ENCODE measurements at regions not wholly inside any gene's neighbourhood (a gene's known extent, or its start where the extent isn't known, plus 50 kb on each side); places are given as distances from the start of the nearest gene placed in this dataset.
"Not testable (repeated sequence)": the region's sequence is repeated elsewhere in the genome, so short reads cannot be mapped to it uniquely, and the experiment has no call there.

- Mint-ChIP-seq H3K27ac (peak overlapping the region in 1 of 2 donors; percentile 74), H3K9me3 (peaks cover 0 to 12% of the 10 kb centered on the region in 2 donors), H3K36me3 (peaks cover 0 to 7% of the 10 kb centered on the region in 2 donors)
- no peak for ATAC-seq
- DNase-seq (ENCODE audit: low spot score in 2 of 2), result no peak
Observed at GRCh38 chr9:78131969-78132700, 100.5 kb upstream of the GNAQ start.

GRCh38 chr9:78130853-78131252, 99.2 kb upstream of the GNAQ start:
- no peak overlapping the region for H3K27ac Mint-ChIP-seq
- ATAC-seq, result no peak
- peaks cover 0 to 9% of the 10 kb centered on the region in 2 donors for H3K9me3 Mint-ChIP-seq
- no peak for DNase-seq (ENCODE audit: low spot score in 2 of 2)
- H3K36me3 Mint-ChIP-seq, result peaks cover 0 to 7% of the 10 kb centered on the region in 2 donors

GRCh38 chr9:78130004-78130403, 98.4 kb upstream of the GNAQ start:
- peaks cover 0 to 7% of the 10 kb centered on the region in 2 donors for H3K36me3 Mint-ChIP-seq
- DNase-seq (ENCODE audit: low spot score in 2 of 2), result no peak

GRCh38 chr9:78127279-78128225, 95.9 kb upstream of the GNAQ start:
- Mint-ChIP-seq H3K27ac (no peak overlapping the region), H3K36me3 (peaks cover 0 to 3% of the 10 kb centered on the region in 2 donors), H3K9me3 (peaks cover 0 to 3% of the 10 kb centered on the region in 2 donors)
- DNase-seq (ENCODE audit: low spot score in 2 of 2) (no peak), ATAC-seq (no peak)

More at GRCh38 chr9:78130004-78130403, 98.4 kb upstream of the GNAQ start:
- Mint-ChIP-seq H3K9me3 (peaks cover 0 to 3% of the 10 kb centered on the region in 2 donors), H3K27ac (no peak overlapping the region)
- ATAC-seq, result no peak

- no peak for ATAC-seq
- Mint-ChIP-seq H3K27ac (no peak overlapping the region), H3K36me3 (no peaks in the 10 kb centered on the region), H3K9me3 (peaks cover 0 to 3% of the 10 kb centered on the region in 2 donors)
- no peak for DNase-seq (ENCODE audit: low spot score in 2 of 2)
Observed at GRCh38 chr9:78123808-78124207, 92.2 kb upstream of the GNAQ start.

GRCh38 chr9:78122631-78123030, 91.0 kb upstream of the GNAQ start:
- Mint-ChIP-seq H3K9me3 (no peaks in the 10 kb centered on the region), H3K36me3 (no peaks in the 10 kb centered on the region), H3K27ac (no peak overlapping the region)
- ATAC-seq (no peak), DNase-seq (ENCODE audit: low spot score in 2 of 2) (no peak)

GRCh38 chr9:78121488-78121887, 89.9 kb upstream of the GNAQ start:
- H3K27ac Mint-ChIP-seq, result no peak overlapping the region
- ATAC-seq (no peak), DNase-seq (ENCODE audit: low spot score in 2 of 2) (peak in 1 of 2 donors; percentile 59)
- H3K36me3 Mint-ChIP-seq, result no peaks in the 10 kb centered on the region
- no peaks in the 10 kb centered on the region for H3K9me3 Mint-ChIP-seq

GRCh38 chr9:78118742-78119473, 87.3 kb upstream of the GNAQ start:
- H3K36me3 Mint-ChIP-seq, result no peaks in the 10 kb centered on the region
- DNase-seq (ENCODE audit: low spot score in 2 of 2) (peak in 1 of 2 donors; percentile 19), ATAC-seq (peak; percentile 96 to 97)
- no peaks in the 10 kb centered on the region for H3K9me3 Mint-ChIP-seq
- H3K27ac Mint-ChIP-seq, result peak overlapping the region in 1 of 2 donors; percentile 78

- Mint-ChIP-seq H3K36me3 (peaks cover 0 to 7% of the 10 kb centered on the region in 2 donors), H3K27ac (no peak overlapping the region)
Observed at GRCh38 chr9:78115073-78115472, 83.5 kb upstream of the GNAQ start.

GRCh38 chr9:78114581-78114980, 83.0 kb upstream of the GNAQ start:
- no peak for DNase-seq (ENCODE audit: low spot score in 2 of 2)
- no peak for ATAC-seq
- H3K36me3 Mint-ChIP-seq, result peaks cover 0 to 7% of the 10 kb centered on the region in 2 donors
- no peak overlapping the region for H3K27ac Mint-ChIP-seq
- peaks cover 6% of the 10 kb centered on the region in 2 donors for H3K9me3 Mint-ChIP-seq

More at GRCh38 chr9:78115073-78115472, 83.5 kb upstream of the GNAQ start:
- ATAC-seq (no peak), DNase-seq (ENCODE audit: low spot score in 2 of 2) (no peak)
- H3K9me3 Mint-ChIP-seq, result peaks cover 6% of the 10 kb centered on the region in 2 donors

- DNase-seq (ENCODE audit: low spot score in 2 of 2) (no peak), ATAC-seq (no peak)
- no peak overlapping the region for H3K27ac Mint-ChIP-seq
- H3K9me3 Mint-ChIP-seq, result peaks cover 12% of the 10 kb centered on the region in 2 donors
- peaks cover 6 to 13% of the 10 kb centered on the region in 2 donors for H3K36me3 Mint-ChIP-seq
Observed at GRCh38 chr9:78112406-78112805, 80.8 kb upstream of the GNAQ start.

GRCh38 chr9:78112004-78112403, 80.4 kb upstream of the GNAQ start:
- H3K36me3 Mint-ChIP-seq, result peaks cover 10 to 17% of the 10 kb centered on the region in 2 donors
- no peak for DNase-seq (ENCODE audit: low spot score in 2 of 2)
- peaks cover 14 to 16% of the 10 kb centered on the region in 2 donors for H3K9me3 Mint-ChIP-seq
- H3K27ac Mint-ChIP-seq, result no peak overlapping the region
- ATAC-seq, result no peak

- Mint-ChIP-seq H3K9me3 (peaks cover 15 to 18% of the 10 kb centered on the region in 2 donors), H3K27ac (no peak overlapping the region), H3K36me3 (peaks cover 18 to 29% of the 10 kb centered on the region in 2 donors)
- DNase-seq (ENCODE audit: low spot score in 2 of 2) (no peak), ATAC-seq (no peak)
Observed at GRCh38 chr9:78109075-78109474, 77.5 kb upstream of the GNAQ start.

- DNase-seq (ENCODE audit: low spot score in 2 of 2), result not testable (repeated sequence)
- H3K27ac Mint-ChIP-seq, result peak overlapping the region in 1 of 2 donors; percentile 75
- ATAC-seq, result peak; percentile 35 to 89
- peaks cover 18 to 24% of the 10 kb centered on the region in 2 donors for H3K36me3 Mint-ChIP-seq
- H3K9me3 Mint-ChIP-seq, result peaks cover 10 to 12% of the 10 kb centered on the region in 2 donors
Observed at GRCh38 chr9:78106586-78106985, 75.0 kb upstream of the GNAQ start.

- peaks cover 10 to 12% of the 10 kb centered on the region in 2 donors for H3K9me3 Mint-ChIP-seq
- H3K36me3 Mint-ChIP-seq, result peaks cover 18 to 22% of the 10 kb centered on the region in 2 donors
- ATAC-seq, result peak; percentile 63 to 75
- no peak for DNase-seq (ENCODE audit: low spot score in 2 of 2)
- no peak overlapping the region for H3K27ac Mint-ChIP-seq
Observed at GRCh38 chr9:78103971-78104433, 72.4 kb upstream of the GNAQ start.

GRCh38 chr9:78101247-78101646, 69.6 kb upstream of the GNAQ start:
- no peak overlapping the region for H3K27ac Mint-ChIP-seq
- H3K36me3 Mint-ChIP-seq, result peaks cover under 1 to 4% of the 10 kb centered on the region in 2 donors
- DNase-seq (ENCODE audit: low spot score in 2 of 2) (no peak), ATAC-seq (no peak)
- no peaks in the 10 kb centered on the region for H3K9me3 Mint-ChIP-seq
